ENCODE measurements at regions not wholly inside any gene's neighbourhood (a gene's known extent, or its start where the extent isn't known, plus 50 kb on each side); places are given as distances from the start of the nearest gene placed in this dataset.

DNA sequence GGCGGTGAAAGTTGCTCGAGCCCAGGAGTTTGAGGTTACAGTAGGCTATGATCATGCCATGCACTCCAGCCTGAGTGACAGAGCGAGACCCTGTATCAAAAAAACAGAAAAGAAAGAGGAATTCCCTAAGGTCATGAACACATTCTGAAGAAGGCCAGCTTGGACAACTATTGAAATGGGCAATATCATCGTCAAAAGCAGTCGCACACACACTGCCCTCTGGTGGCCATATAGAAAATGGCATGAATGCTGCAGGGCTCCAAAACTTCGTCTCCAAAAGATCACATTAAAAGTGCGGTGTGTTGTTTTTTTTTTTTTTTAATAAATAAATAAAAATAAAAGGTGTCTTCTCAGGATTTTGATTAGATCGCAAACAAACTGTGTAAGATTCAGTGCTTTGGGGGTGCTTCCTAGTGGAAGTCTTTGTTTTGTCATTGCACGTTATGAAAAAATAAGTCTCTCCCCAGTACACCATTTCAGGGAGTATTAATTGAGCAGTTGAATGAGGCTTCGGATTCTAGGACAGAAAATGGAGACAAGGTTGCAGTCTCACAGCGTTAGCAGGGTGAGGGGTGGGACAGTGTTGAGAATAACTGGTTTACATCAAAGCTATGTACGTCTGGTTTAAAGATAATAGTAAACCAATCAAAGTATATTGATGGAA, 87.5 kb upstream of the FMN2 start:
- peak; percentile 84 for FAIRE-seq
- Histone ChIP-seq H2BK5ac (ENCODE audit: low read depth, low read length) (no peak overlapping the region), H4K91ac (replicated peaks; ENCODE audit: insufficient read length, low read length) (no peak overlapping the region), H3K4me3 (ENCODE audit: extremely low read depth in 1 of 4, insufficient read depth in 2 of 4, low read depth in 3 of 4, low read length in 4 of 4) (no peak overlapping the region), H3K27ac (ENCODE audit: low read depth, low read length) (no peak overlapping the region), H4K5ac (ENCODE audit: insufficient read length, low read depth, low read length) (no peak overlapping the region), H3K4ac (replicated peaks; ENCODE audit: insufficient read length, low read depth, low read length) (no peak overlapping the region), H3K27me3 (replicated peaks in 1 of 4; ENCODE audit: control insufficient read depth in 3 of 4, extremely low read depth in 1 of 4, insufficient read depth in 3 of 4, low read length in 3 of 4) (no peaks in the 10 kb centered on the region), H3K79me1 (ENCODE audit: low read depth, low read length) (no peaks in the 10 kb centered on the region), H2BK20ac (ENCODE audit: low read length) (no peak overlapping the region), H2BK120ac (replicated peaks; ENCODE audit: low read depth, low read length) (no peak overlapping the region), H2BK15ac (ENCODE audit: low read length) (no peak overlapping the region), H2AK5ac (ENCODE audit: low read depth, low read length) (no peak overlapping the region), H4K20me1 (replicated peaks in 1 of 2; ENCODE audit: control insufficient read depth in 1 of 2, insufficient read depth in 2 of 2, low read length in 2 of 2) (no peaks in the 10 kb centered on the region), H3K79me2 (ENCODE audit: control insufficient read depth in 1 of 2, insufficient read depth in 2 of 2, low read length in 2 of 2) (no peaks in the 10 kb centered on the region), H4K8ac (ENCODE audit: extremely low read depth, insufficient read depth, low read length) (no peak overlapping the region), H3K18ac (ENCODE audit: extremely low read depth, low read length) (no peak overlapping the region), H3K56ac (replicated peaks; ENCODE audit: insufficient read length, low read depth, low read length) (no peak overlapping the region), H3K4me1 (replicated peaks in 1 of 4; ENCODE audit: control insufficient read depth in 3 of 4, insufficient read depth in 4 of 4, low read length in 3 of 4) (no peaks in the 10 kb centered on the region), H3K9ac (replicated peaks in 1 of 4; ENCODE audit: extremely low read depth in 1 of 4, low read depth in 3 of 4, low read length in 3 of 4) (no peak overlapping the region), H3K23me2 (ENCODE audit: low read depth, low read length) (no peaks in the 10 kb centered on the region), H3K9me3 (ENCODE audit: insufficient read depth in 2 of 2, low read depth in 1 of 2, low read length in 1 of 2) (no peaks in the 10 kb centered on the region), H2BK12ac (ENCODE audit: low read depth, low read length) (no peak overlapping the region), H3K36me3 (ENCODE audit: control insufficient read depth in 2 of 4, insufficient read depth in 4 of 4, low read length in 3 of 4) (no peaks in the 10 kb centered on the region), H2AFZ (ENCODE audit: low read length) (no peak overlapping the region), H3K4me2 (ENCODE audit: insufficient read depth in 1 of 2, low read depth in 2 of 2, low read length in 2 of 2) (no peak overlapping the region), H3K14ac (ENCODE audit: insufficient read length) (no peak overlapping the region), H3K23ac (ENCODE audit: insufficient read length) (no peak overlapping the region)
- peak in 1 of 2 experiments; percentile 58 for DNase-seq (ENCODE audit: low read depth in 1 of 2, low spot score in 2 of 2)
- CTCF ChIA-PET (ENCODE audit: partially characterized antibody) = interaction anchor here (0.6 to 5.5 kb wide), 34 partner anchors 9 to 1057 kb away, joined by 3 to 56 read pairs (median 6); no protein-coding TSS in a partner anchor
- POLR2A ChIA-PET (ENCODE audit: partially characterized antibody) = no interaction called here
- WGBS, 2 experiments (ENCODE audit: extremely low coverage in 1 of 2, insufficient coverage in 1 of 2, insufficient read length in 1 of 2, insufficient replicate concordance in 2 of 2, low coverage in 1 of 2, low lambda C conversion rate in 2 of 2, missing lambda C conversion rate in 1 of 2) = 71% methylated on average over 12 of the region's 12 CpGs; no CpG with 5 or more reads in 1 of the 2 experiments
- TF ChIP-seq TAF1 (IDR thresholded peaks at IDR 0.05; ENCODE audit: low read depth, low read length) (no peak), TBP (IDR thresholded peaks at IDR 0.05; ENCODE audit: low read depth, low read length) (no peak), RAD21 (IDR thresholded peaks at IDR 0.05 in 1 of 2, conservative IDR thresholded peaks at IDR 0.05 in 1 of 2; ENCODE audit: low read depth in 2 of 2, low read length in 2 of 2) (peak; percentile 27 to 37), SIN3A (conservative IDR thresholded peaks at IDR 0.05 in 1 of 2, IDR thresholded peaks at IDR 0.05 in 1 of 2; ENCODE audit: low read depth in 1 of 2, low read length in 2 of 2) (no peak), SP2 (IDR thresholded peaks at IDR 0.05; ENCODE audit: low read length) (no peak), RXRA (IDR thresholded peaks at IDR 0.05; ENCODE audit: insufficient read depth, low read depth, low read length) (no peak), POU5F1 (IDR thresholded peaks at IDR 0.05; ENCODE audit: low read depth, low read length) (no peak), GABPA (IDR thresholded peaks at IDR 0.05; ENCODE audit: borderline replicate concordance, insufficient read depth, low read length) (no peak), CBX8 (IDR thresholded peaks at IDR 0.05; ENCODE audit: borderline replicate concordance, low read depth, low read length) (no peak), CTCF (IDR thresholded peaks at IDR 0.05; ENCODE audit: control extremely low read depth in 1 of 3, insufficient read depth in 1 of 3, low read depth in 1 of 3, low read length in 3 of 3) (peak; percentile 57 to 75 (median 67))

All from H1 (cell line).